GM12878 (cell line): ENCODE measurements at regions not wholly inside any gene's neighbourhood (a gene's known extent, or its start where the extent isn't known, plus 50 kb on each side); places are given as distances from the start of the nearest gene placed in this dataset.

Source experiments
- ATAC-seq: fragments of 200-7000 bp; cut with Tn5 transposase; 3 replicates; pipeline ENCODE4 v1.9.1; 2020; ENCODE audit warnings: mild to moderate bottlenecking, moderate library complexity
- BruUV-seq: library from RNA; stranded (reverse); fragments of 400-500 nt; replicated peaks from 2 replicates; lab custom pipeline; 2021; lab: Mats Ljungman, UMichigan
- CTCF ChIA-PET: fragments of 300-600 bp; sonication (Branson Sonifier 250); formaldehyde crosslinking; extraction: SDS; loops from one replicate; lab custom pipeline; 2021; ENCODE audit warnings: inconsistent platforms; lab: Yijun Ruan, JAX
- POLR2A ChIA-PET: fragments of 350-600 bp; formaldehyde crosslinking; extraction: SDS; loops from one replicate; lab custom pipeline; 2021; ENCODE audit warnings: inconsistent platforms; lab: Charles Lee
- RAD21 ChIA-PET: fragments of 300-600 bp; sonication (Branson Sonifier 250); formaldehyde crosslinking; loops from one replicate; lab custom pipeline; 2023; ENCODE audit warnings: antibody characterized with exemption; ENCODE audit not compliant: unreplicated experiment; lab: Charles Lee
- SMC1A ChIA-PET: fragments of 300-600 bp; sonication (Branson Sonifier 250); formaldehyde crosslinking; loops from one replicate; lab custom pipeline; 2023; ENCODE audit not compliant: unreplicated experiment, uncharacterized antibody; lab: Charles Lee
- DNase-seq: peaks from one replicate; pipeline ENCODE4 v3.0.0-alpha.2; 2011; ENCODE audit warnings: low read depth, low spot score
- FAIRE-seq: peaks from 3 replicates; lab custom pipeline; 2011; peaks lifted over from hg19 to GRCh38; lab: Jason Lieb, UNC
- H2AFZ ChIP-seq: 2 replicates; pipeline ENCODE4 v1.6.0; 2011; ENCODE audit warnings: low read depth, low read length, control low read depth; ENCODE audit not compliant: control insufficient read depth
- H3K27ac ChIP-seq: 2 replicates; pipeline ENCODE4 v1.5.1; 2011; ENCODE audit warnings: control low read depth; ENCODE audit not compliant: control insufficient read depth, insufficient read depth
- H3K27me3 ChIP-seq, 2 experiments: replicated peaks in 1 of 2; 2 replicates each; pipeline versions ENCODE4 v1.6.0 to v1.6.1; 2011; ENCODE audit warnings: low read length in 1 of 2; ENCODE audit not compliant: control insufficient read depth in 2 of 2, insufficient read depth in 2 of 2
- H3K36me3 ChIP-seq, 2 experiments: 2 replicates each; pipeline ENCODE4 v1.5.1; 2011; ENCODE audit warnings: low read length in 1 of 2; ENCODE audit not compliant: control insufficient read depth in 2 of 2, insufficient read depth in 2 of 2
- H3K4me1 ChIP-seq: 2 replicates; pipeline ENCODE4 v1.6.1; 2011; ENCODE audit warnings: mild to moderate bottlenecking, low read length, moderate library complexity, mixed read lengths; ENCODE audit not compliant: control insufficient read depth, insufficient read depth
- H3K4me2 ChIP-seq: 2 replicates; pipeline ENCODE4 v1.6.0; 2011; ENCODE audit warnings: control low read depth; ENCODE audit not compliant: control insufficient read depth, insufficient read depth
- H3K4me3 ChIP-seq: fragments of 200-600 bp; sonication (generic); 2 replicates; pipeline ENCODE4 v1.5.1; 2016
- H3K79me2 ChIP-seq: 2 replicates; pipeline ENCODE4 v1.6.0; 2011; ENCODE audit warnings: low read length; ENCODE audit not compliant: control insufficient read depth, insufficient read depth
- H3K9ac ChIP-seq: 2 replicates; pipeline ENCODE4 v1.8.0; 2011; ENCODE audit warnings: low read length, control low read depth, mixed read lengths; ENCODE audit not compliant: control insufficient read depth, insufficient read depth
- H3K9me3 ChIP-seq: replicated peaks from 3 replicates; pipeline ENCODE4 v1.5.1; 2011; ENCODE audit warnings: mild to moderate bottlenecking, low read length; ENCODE audit not compliant: control insufficient read depth, insufficient read depth
- H4K20me1 ChIP-seq: 2 replicates; pipeline ENCODE4 v1.6.0; 2011; ENCODE audit not compliant: control insufficient read depth, insufficient read depth
- BCL11A ChIP-seq: IDR thresholded peaks from 2 replicates; pipeline ENCODE4 v1.6.1; 2011; ENCODE audit warnings: low read depth, low read length
- FOS ChIP-seq: IDR thresholded peaks from 3 replicates; pipeline ENCODE4 v1.6.1; 2011; ENCODE audit warnings: borderline replicate concordance; ENCODE audit not compliant: insufficient read length; ENCODE audit errors: extremely low read depth
- FOXK2 ChIP-seq: fragments of 450-650 bp; IDR thresholded peaks from 2 replicates; pipeline ENCODE4 v1.6.1; 2017; ENCODE audit warnings: mild to moderate bottlenecking, moderate library complexity
- HCFC1 ChIP-seq: fragments of 150-350 bp; IDR thresholded peaks from 2 replicates; pipeline ENCODE4 v1.6.1; 2014; ENCODE audit warnings: low read length
- IKZF2 ChIP-seq, 2 experiments: fragments of 450-650 bp; IDR thresholded peaks; 2 replicates each; pipeline ENCODE4 v1.6.1; 2017; ENCODE audit warnings: mild to moderate bottlenecking in 2 of 2, moderate library complexity in 2 of 2
- NFYA ChIP-seq: IDR thresholded peaks from 2 replicates; pipeline ENCODE4 v1.6.1; 2011; ENCODE audit warnings: low read depth, mild to moderate bottlenecking, low read length, improper control_type of control experiment, borderline replicate concordance
- TAF1 ChIP-seq: IDR thresholded peaks from 2 replicates; pipeline ENCODE4 v1.6.1; 2011; ENCODE audit warnings: mild to moderate bottlenecking, low read depth, low read length, borderline replicate concordance
- TBL1XR1 ChIP-seq: IDR thresholded peaks from 2 replicates; pipeline ENCODE4 v1.6.1; 2012; ENCODE audit warnings: low read depth, low read length, improper control_type of control experiment
- WGBS: methylation state at CpG from one replicate; pipeline ENCODE4 v1.1.6; 2016; ENCODE audit warnings: low lambda C conversion rate; ENCODE audit not compliant: insufficient replicate concordance, insufficient coverage; ENCODE audit errors: missing lambda C conversion rate; 5-methylcytosine and 5-hydroxymethylcytosine counted together
- in situ Hi-C: fragments of 300-500 bp; cut with MboI; formaldehyde crosslinking; loops from 9 replicates; pipeline ENCODE4 v1.14.3; 2018; ENCODE audit warnings: mixed read lengths
- intact Hi-C: fragments of 100-400 bp; cut with micrococcal nuclease; formaldehyde crosslinking; loops from one replicate; pipeline ENCODE4 v1.14.2; 2022; ENCODE audit not compliant: unreplicated experiment
- TF ChIP-seq, protein P1 (sequence below): fragments of 450-650 bp; IDR thresholded peaks from 2 replicates; pipeline ENCODE4 v1.6.1; 2016; ENCODE audit warnings: mild to moderate bottlenecking
- TF ChIP-seq, protein P2 (sequence below): fragments of 450-650 bp; formaldehyde crosslinking; IDR thresholded peaks from 2 replicates; pipeline ENCODE4 v1.4.0; 2020; ENCODE audit warnings: mild to moderate bottlenecking, moderate library complexity

GRCh38 chr9:87063246-87063645 lies 115.9 kb upstream of the GAS1 start:
- in situ Hi-C loops: no loop called here
- TF ChIP-seq FOXK2 (no peak), IKZF2 (IDR thresholded peaks at IDR 0.05) (no peak), HCFC1 (no peak), FOS (no peak)
- TF ChIP-seq, protein P1, sequence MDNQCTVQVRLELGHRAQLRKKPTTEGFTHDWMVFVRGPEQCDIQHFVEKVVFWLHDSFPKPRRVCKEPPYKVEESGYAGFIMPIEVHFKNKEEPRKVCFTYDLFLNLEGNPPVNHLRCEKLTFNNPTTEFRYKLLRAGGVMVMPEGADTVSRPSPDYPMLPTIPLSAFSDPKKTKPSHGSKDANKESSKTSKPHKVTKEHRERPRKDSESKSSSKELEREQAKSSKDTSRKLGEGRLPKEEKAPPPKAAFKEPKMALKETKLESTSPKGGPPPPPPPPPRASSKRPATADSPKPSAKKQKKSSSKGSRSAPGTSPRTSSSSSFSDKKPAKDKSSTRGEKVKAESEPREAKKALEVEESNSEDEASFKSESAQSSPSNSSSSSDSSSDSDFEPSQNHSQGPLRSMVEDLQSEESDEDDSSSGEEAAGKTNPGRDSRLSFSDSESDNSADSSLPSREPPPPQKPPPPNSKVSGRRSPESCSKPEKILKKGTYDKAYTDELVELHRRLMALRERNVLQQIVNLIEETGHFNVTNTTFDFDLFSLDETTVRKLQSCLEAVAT: no peak
- SMC1A ChIA-PET: interaction anchor here (1.2 kb wide), 1 partner anchor 78 kb away, joined by 3 read pairs; no protein-coding TSS in a partner anchor
- no peaks in the 10 kb centered on the region for H4K20me1 ChIP-seq
- no peaks in the 10 kb centered on the region for H3K36me3 ChIP-seq
- FAIRE-seq (no peak), DNase-seq (no peak), ATAC-seq (no peak)
- H3K4me3 ChIP-seq: no peak overlapping the region
- H3K4me1 ChIP-seq: no peaks in the 10 kb centered on the region
- no peaks in the 10 kb centered on the region for H3K79me2 ChIP-seq
- H3K9ac ChIP-seq: no peak overlapping the region
- no TSS peak for BruUV-seq
- POLR2A ChIA-PET: no interaction called here
- H3K4me2 ChIP-seq: no peak overlapping the region
- CTCF ChIA-PET: no interaction called here
- WGBS: 18% methylated on average over 3 of the region's 3 CpGs
- no peaks in the 10 kb centered on the region for H3K9me3 ChIP-seq
- RAD21 ChIA-PET: no interaction called here
- no peak overlapping the region for H2AFZ ChIP-seq
- no peaks in the 10 kb centered on the region for H3K27me3 ChIP-seq
- intact Hi-C loops: no loop called here
- H3K27ac ChIP-seq: no peak overlapping the region

- DNase-seq: no peak
- H3K79me2 ChIP-seq: no peaks in the 10 kb centered on the region
- ChIA-PET CTCF (no interaction called here), POLR2A (no interaction called here), RAD21 (no interaction called here), SMC1A (no interaction called here)
- no peak overlapping the region for H3K4me3 ChIP-seq
- H3K27ac ChIP-seq: no peak overlapping the region
- H3K4me2 ChIP-seq: no peak overlapping the region
- TF ChIP-seq TBL1XR1 (no peak), TAF1 (no peak), HCFC1 (no peak), BCL11A (no peak), NFYA (no peak)
- TF ChIP-seq, protein P2, sequence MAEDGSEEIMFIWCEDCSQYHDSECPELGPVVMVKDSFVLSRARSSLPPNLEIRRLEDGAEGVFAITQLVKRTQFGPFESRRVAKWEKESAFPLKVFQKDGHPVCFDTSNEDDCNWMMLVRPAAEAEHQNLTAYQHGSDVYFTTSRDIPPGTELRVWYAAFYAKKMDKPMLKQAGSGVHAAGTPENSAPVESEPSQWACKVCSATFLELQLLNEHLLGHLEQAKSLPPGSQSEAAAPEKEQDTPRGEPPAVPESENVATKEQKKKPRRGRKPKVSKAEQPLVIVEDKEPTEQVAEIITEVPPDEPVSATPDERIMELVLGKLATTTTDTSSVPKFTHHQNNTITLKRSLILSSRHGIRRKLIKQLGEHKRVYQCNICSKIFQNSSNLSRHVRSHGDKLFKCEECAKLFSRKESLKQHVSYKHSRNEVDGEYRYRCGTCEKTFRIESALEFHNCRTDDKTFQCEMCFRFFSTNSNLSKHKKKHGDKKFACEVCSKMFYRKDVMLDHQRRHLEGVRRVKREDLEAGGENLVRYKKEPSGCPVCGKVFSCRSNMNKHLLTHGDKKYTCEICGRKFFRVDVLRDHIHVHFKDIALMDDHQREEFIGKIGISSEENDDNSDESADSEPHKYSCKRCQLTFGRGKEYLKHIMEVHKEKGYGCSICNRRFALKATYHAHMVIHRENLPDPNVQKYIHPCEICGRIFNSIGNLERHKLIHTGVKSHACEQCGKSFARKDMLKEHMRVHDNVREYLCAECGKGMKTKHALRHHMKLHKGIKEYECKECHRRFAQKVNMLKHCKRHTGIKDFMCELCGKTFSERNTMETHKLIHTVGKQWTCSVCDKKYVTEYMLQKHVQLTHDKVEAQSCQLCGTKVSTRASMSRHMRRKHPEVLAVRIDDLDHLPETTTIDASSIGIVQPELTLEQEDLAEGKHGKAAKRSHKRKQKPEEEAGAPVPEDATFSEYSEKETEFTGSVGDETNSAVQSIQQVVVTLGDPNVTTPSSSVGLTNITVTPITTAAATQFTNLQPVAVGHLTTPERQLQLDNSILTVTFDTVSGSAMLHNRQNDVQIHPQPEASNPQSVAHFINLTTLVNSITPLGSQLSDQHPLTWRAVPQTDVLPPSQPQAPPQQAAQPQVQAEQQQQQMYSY: no peak
- no peak overlapping the region for H3K9ac ChIP-seq
- WGBS: 0% methylated on average over 1 of the region's 1 CpG
- H3K4me1 ChIP-seq: no peaks in the 10 kb centered on the region
- H3K9me3 ChIP-seq: no peaks in the 10 kb centered on the region
- H3K27me3 ChIP-seq: no peaks in the 10 kb centered on the region
- in situ Hi-C loops: no loop called here
- H2AFZ ChIP-seq: no peak overlapping the region
- H3K36me3 ChIP-seq: no peaks in the 10 kb centered on the region
- intact Hi-C loops: no loop called here
- ATAC-seq: no peak
- BruUV-seq: no TSS peak
- no peaks in the 10 kb centered on the region for H4K20me1 ChIP-seq
- no peak for FAIRE-seq
These were observed 116.6 kb upstream of the GAS1 start for GRCh38 chr9:87063871-87064270.
